ENCODE measurements at regions not wholly inside any gene's neighbourhood (a gene's known extent, or its start where the extent isn't known, plus 50 kb on each side); places are given as distances from the start of the nearest gene placed in this dataset.

DNA sequence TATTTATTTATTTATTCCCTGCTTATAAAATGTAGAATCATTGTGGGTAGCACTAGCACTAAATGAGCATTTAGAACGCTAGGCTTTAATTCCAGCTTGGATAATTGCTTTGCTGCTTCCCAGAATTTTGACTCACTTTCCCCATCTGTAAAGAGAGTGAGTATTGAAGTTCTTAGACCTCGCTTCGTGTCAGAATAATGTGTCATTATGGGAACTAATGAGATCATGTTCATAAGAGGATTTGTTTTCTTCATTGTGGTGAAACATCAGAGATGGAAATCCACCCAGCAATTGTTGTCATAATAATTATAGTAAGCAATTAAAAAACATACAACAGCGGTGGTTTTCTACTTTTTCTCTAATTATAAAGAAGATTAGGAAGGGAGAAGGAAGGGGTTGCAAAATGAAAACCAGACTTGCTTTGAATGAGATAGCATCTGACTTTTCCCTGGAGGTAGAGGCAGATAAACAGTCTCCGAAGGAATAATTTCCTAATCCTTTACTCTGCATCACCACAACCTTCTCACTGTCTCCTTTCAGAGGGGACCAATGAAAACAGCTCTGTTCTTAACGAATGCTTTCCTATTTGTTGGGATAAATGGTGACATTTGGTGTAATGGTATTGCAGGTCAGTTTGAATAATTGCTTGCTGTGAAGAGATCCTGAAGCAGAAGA lies 86.8 kb upstream of the ARHGAP5 start:
- TF ChIP-seq, protein P1, sequence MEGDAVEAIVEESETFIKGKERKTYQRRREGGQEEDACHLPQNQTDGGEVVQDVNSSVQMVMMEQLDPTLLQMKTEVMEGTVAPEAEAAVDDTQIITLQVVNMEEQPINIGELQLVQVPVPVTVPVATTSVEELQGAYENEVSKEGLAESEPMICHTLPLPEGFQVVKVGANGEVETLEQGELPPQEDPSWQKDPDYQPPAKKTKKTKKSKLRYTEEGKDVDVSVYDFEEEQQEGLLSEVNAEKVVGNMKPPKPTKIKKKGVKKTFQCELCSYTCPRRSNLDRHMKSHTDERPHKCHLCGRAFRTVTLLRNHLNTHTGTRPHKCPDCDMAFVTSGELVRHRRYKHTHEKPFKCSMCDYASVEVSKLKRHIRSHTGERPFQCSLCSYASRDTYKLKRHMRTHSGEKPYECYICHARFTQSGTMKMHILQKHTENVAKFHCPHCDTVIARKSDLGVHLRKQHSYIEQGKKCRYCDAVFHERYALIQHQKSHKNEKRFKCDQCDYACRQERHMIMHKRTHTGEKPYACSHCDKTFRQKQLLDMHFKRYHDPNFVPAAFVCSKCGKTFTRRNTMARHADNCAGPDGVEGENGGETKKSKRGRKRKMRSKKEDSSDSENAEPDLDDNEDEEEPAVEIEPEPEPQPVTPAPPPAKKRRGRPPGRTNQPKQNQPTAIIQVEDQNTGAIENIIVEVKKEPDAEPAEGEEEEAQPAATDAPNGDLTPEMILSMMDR (IDR thresholded peaks at IDR 0.05), result no peak
- TF ChIP-seq EP300 (IDR thresholded peaks at IDR 0.05), result no peak
